PC-3 (cell line): ENCODE measurements at regions not wholly inside any gene's neighbourhood (a gene's known extent, or its start where the extent isn't known, plus 50 kb on each side); places are given as distances from the start of the nearest gene placed in this dataset.

Experiments
- ATAC-seq: fragments of 200-7000 bp; cut with Tn5 transposase; 2 replicates; pipeline ENCODE4 v1.9.1; 2020; ENCODE audit warnings: mild to moderate bottlenecking, moderate library complexity
- BruUV-seq: library from RNA; stranded (reverse); fragments of 400-500 nt; replicated peaks from 2 replicates; lab custom pipeline; 2021; lab: Mats Ljungman, UMichigan
- CTCF ChIA-PET: fragments of 300-600 bp; sonication (Branson Sonifier 250); formaldehyde crosslinking; loops from one replicate; lab custom pipeline; 2022; ENCODE audit warnings: antibody characterized with exemption; lab: Charles Lee
- POLR2A ChIA-PET: fragments of 300-600 bp; sonication (Branson Sonifier 250); formaldehyde crosslinking; loops from one replicate; lab custom pipeline; 2022; ENCODE audit warnings: antibody characterized with exemption; ENCODE audit not compliant: unreplicated experiment; lab: Charles Lee
- DNase-seq: peaks from one replicate; pipeline ENCODE4 v3.0.0-alpha.2; 2015
- H2AFZ ChIP-seq: fragments of 300-600 bp; sonication (generic); 2 replicates; pipeline ENCODE4 v1.6.0; 2016; ENCODE audit warnings: antibody characterized with exemption, low read length
- H3F3A ChIP-seq: fragments of 300-600 bp; sonication (generic); one replicate; pipeline ENCODE4 v1.6.0; 2017; ENCODE audit warnings: antibody characterized with exemption, low read length, control low read depth, mild to moderate bottlenecking; ENCODE audit not compliant: unreplicated experiment
- H3K27ac ChIP-seq: fragments of 300-600 bp; sonication (generic); 2 replicates; pipeline ENCODE4 v1.5.1; 2016; ENCODE audit warnings: mild to moderate bottlenecking, low read length
- H3K27me3 ChIP-seq: fragments of 300-600 bp; sonication (generic); 2 replicates; pipeline ENCODE4 v1.6.1; 2016; ENCODE audit warnings: low read length, mixed read lengths
- H3K36me3 ChIP-seq: fragments of 300-600 bp; sonication (generic); 2 replicates; pipeline ENCODE4 v1.6.1; 2016; ENCODE audit warnings: low read depth, mixed run types, low read length, mixed read lengths
- H3K4me1 ChIP-seq: fragments of 300-600 bp; sonication (generic); 2 replicates; pipeline ENCODE4 v1.5.1; 2016; ENCODE audit warnings: low read length; ENCODE audit not compliant: insufficient read depth
- H3K4me2 ChIP-seq: fragments of 300-600 bp; sonication (generic); 2 replicates; pipeline ENCODE4 v1.6.0; 2016; ENCODE audit warnings: low read length
- H3K4me3 ChIP-seq: fragments of 300-600 bp; sonication (generic); 2 replicates; pipeline ENCODE4 v1.5.1; 2016; ENCODE audit warnings: mild to moderate bottlenecking, low read length, mixed read lengths
- H3K79me2 ChIP-seq: fragments of 300-600 bp; sonication (generic); 2 replicates; pipeline ENCODE4 v1.6.1; 2017; ENCODE audit warnings: low read length, mixed read lengths
- H3K9ac ChIP-seq: fragments of 300-600 bp; sonication (generic); 2 replicates; pipeline ENCODE4 v1.6.0; 2016; ENCODE audit warnings: mild to moderate bottlenecking, low read length
- H3K9me2 ChIP-seq: fragments of 300-600 bp; sonication (generic); replicated peaks from 2 replicates; pipeline ENCODE4 v1.6.1; 2016; ENCODE audit warnings: mixed run types, low read length, mixed read lengths
- H3K9me3 ChIP-seq: fragments of 300-600 bp; sonication (generic); 2 replicates; pipeline ENCODE4 v1.6.1; 2016; ENCODE audit warnings: low read length, mixed read lengths
- H4K20me1 ChIP-seq: fragments of 300-600 bp; sonication (generic); 2 replicates; pipeline ENCODE4 v1.6.1; 2016; ENCODE audit warnings: low read length, mixed read lengths
- EZH2 ChIP-seq: fragments of 300-600 bp; sonication (generic); IDR thresholded peaks from one replicate; pipeline ENCODE4 v1.6.1; 2017; ENCODE audit warnings: antibody characterized with exemption, mild to moderate bottlenecking, low read length; ENCODE audit not compliant: unreplicated experiment
- EZH2phosphoT487 ChIP-seq: fragments of 300-600 bp; sonication (generic); IDR thresholded peaks from 2 replicates; pipeline ENCODE4 v1.6.1; 2018; ENCODE audit warnings: mild to moderate bottlenecking, antibody characterized with exemption, low read length, borderline replicate concordance
- intact Hi-C: fragments of 100-400 bp; cut with micrococcal nuclease; formaldehyde crosslinking; loops from 2 replicates; pipeline ENCODE4 v1.9.0; 2023
- TF ChIP-seq, protein P1 (sequence below): fragments of 300-600 bp; sonication (generic); conservative IDR thresholded peaks from 2 replicates; pipeline ENCODE4 v1.5.1; 2017; ENCODE audit warnings: antibody characterized with exemption, low read depth, mild to moderate bottlenecking, low read length

GRCh38 chr1:70871790-70872189 is 175.8 kb downstream of the PTGER3 start:
- ChIA-PET POLR2A (no interaction called here), CTCF (no interaction called here)
- Histone ChIP-seq H3K9ac (no peak overlapping the region), H3K27ac (no peak overlapping the region), H3K4me2 (no peak overlapping the region), H3K27me3 (peaks cover 19% of the 10 kb centered on the region; the same call in 1 of the 2 replicates), H3K79me2 (no peaks in the 10 kb centered on the region), H3K36me3 (no peaks in the 10 kb centered on the region), H3K9me3 (no peaks in the 10 kb centered on the region), H3K4me1 (no peaks in the 10 kb centered on the region), H2AFZ (no peak overlapping the region), H4K20me1 (no peaks in the 10 kb centered on the region), H3K9me2 (no peaks in the 10 kb centered on the region), H3F3A (no peaks in the 10 kb centered on the region), H3K4me3 (no peak overlapping the region)
- DNase-seq (no peak), ATAC-seq (no peak)
- intact Hi-C loops, result no loop called here
- TF ChIP-seq EZH2, result no peak
- TF ChIP-seq, protein P1, sequence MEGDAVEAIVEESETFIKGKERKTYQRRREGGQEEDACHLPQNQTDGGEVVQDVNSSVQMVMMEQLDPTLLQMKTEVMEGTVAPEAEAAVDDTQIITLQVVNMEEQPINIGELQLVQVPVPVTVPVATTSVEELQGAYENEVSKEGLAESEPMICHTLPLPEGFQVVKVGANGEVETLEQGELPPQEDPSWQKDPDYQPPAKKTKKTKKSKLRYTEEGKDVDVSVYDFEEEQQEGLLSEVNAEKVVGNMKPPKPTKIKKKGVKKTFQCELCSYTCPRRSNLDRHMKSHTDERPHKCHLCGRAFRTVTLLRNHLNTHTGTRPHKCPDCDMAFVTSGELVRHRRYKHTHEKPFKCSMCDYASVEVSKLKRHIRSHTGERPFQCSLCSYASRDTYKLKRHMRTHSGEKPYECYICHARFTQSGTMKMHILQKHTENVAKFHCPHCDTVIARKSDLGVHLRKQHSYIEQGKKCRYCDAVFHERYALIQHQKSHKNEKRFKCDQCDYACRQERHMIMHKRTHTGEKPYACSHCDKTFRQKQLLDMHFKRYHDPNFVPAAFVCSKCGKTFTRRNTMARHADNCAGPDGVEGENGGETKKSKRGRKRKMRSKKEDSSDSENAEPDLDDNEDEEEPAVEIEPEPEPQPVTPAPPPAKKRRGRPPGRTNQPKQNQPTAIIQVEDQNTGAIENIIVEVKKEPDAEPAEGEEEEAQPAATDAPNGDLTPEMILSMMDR, result no peak
- no peak for TF ChIP-seq EZH2phosphoT487
- BruUV-seq, result no TSS peak

- Histone ChIP-seq H3K27me3 (peaks cover 19% of the 10 kb centered on the region; the same call in 1 of the 2 replicates), H3K36me3 (no peaks in the 10 kb centered on the region), H3F3A (no peaks in the 10 kb centered on the region), H3K4me1 (no peaks in the 10 kb centered on the region), H3K4me3 (no peak overlapping the region), H3K27ac (no peak overlapping the region), H3K9ac (no peak overlapping the region), H4K20me1 (no peaks in the 10 kb centered on the region), H3K9me3 (no peaks in the 10 kb centered on the region), H3K4me2 (no peak overlapping the region), H2AFZ (no peak overlapping the region), H3K79me2 (no peaks in the 10 kb centered on the region), H3K9me2 (no peaks in the 10 kb centered on the region)
- TF ChIP-seq EZH2 (no peak), EZH2phosphoT487 (no peak)
- TF ChIP-seq, protein P1, result no peak
- ATAC-seq (no peak), DNase-seq (peak; percentile 19)
- ChIA-PET CTCF (no interaction called here), POLR2A (no interaction called here)
- BruUV-seq, result no TSS peak
- intact Hi-C loops, result no loop called here
These were observed 173.6 kb downstream of the PTGER3 start for GRCh38 chr1:70874063-70874462.

GRCh38 chr1:70874818-70875217 is 172.8 kb downstream of the PTGER3 start:
- H3K4me2 ChIP-seq, result no peak overlapping the region
- peaks cover 19% of the 10 kb centered on the region; the same call in 1 of the 2 replicates for H3K27me3 ChIP-seq
- ChIA-PET POLR2A (no interaction called here), CTCF (no interaction called here)
- H3K36me3 ChIP-seq, result no peaks in the 10 kb centered on the region
- no peaks in the 10 kb centered on the region for H4K20me1 ChIP-seq
- H3K27ac ChIP-seq, result no peak overlapping the region
- no peak overlapping the region for H3K4me3 ChIP-seq
- DNase-seq (no peak), ATAC-seq (no peak)
- no peaks in the 10 kb centered on the region for H3K4me1 ChIP-seq
- intact Hi-C loops, result no loop called here
- H3K9ac ChIP-seq, result no peak overlapping the region
- BruUV-seq, result no TSS peak
- H3K9me3 ChIP-seq, result no peaks in the 10 kb centered on the region
- TF ChIP-seq, protein P1, result no peak
- TF ChIP-seq EZH2 (no peak), EZH2phosphoT487 (no peak)
- no peaks in the 10 kb centered on the region for H3K79me2 ChIP-seq
- H3F3A ChIP-seq, result no peaks in the 10 kb centered on the region
- no peaks in the 10 kb centered on the region for H3K9me2 ChIP-seq
- no peak overlapping the region for H2AFZ ChIP-seq
